ENCODE measurements at regions not wholly inside any gene's neighbourhood (a gene's known extent, or its start where the extent isn't known, plus 50 kb on each side); places are given as distances from the start of the nearest gene placed in this dataset.

DNA sequence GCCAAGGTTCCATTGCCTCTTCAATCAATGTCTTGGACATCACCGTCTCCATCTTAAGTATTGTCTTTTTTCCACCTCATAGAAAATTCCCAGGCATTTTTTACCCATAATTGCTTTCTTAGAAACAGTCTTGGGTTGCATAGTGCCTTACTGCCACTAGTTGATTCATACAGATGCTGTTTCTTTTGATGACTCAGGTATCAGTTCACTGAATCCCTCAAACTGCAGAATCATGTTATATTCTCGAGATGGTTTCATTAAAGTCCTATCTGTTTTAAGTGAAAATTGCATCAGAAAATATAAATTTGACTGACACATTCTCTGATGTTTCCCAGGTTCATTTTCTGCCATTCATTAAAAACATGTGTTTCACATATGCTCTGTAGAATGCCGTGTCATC, 1489.1 kb downstream of the BRINP3 start:
- WGBS, result 58% methylated on average over 3 of the region's 3 CpGs
- Histone ChIP-seq H3K9ac (ENCODE audit: low read depth in 1 of 2, low read length in 2 of 2) (no peak overlapping the region), H3K4me1 (ENCODE audit: control insufficient read depth in 4 of 4, insufficient read depth in 4 of 4, low read length in 3 of 4) (no peaks in the 10 kb centered on the region), H3K27me3 (ENCODE audit: control insufficient read depth in 4 of 4, insufficient read depth in 4 of 4, low read length in 3 of 4) (no peaks in the 10 kb centered on the region), H3K4me3 (ENCODE audit: low read depth in 1 of 3, low read length in 3 of 3) (no peak overlapping the region), H3K27ac (ENCODE audit: low read depth in 1 of 2, low read length in 2 of 2) (no peak overlapping the region), H3K9me3 (ENCODE audit: control insufficient read depth in 4 of 4, low read length in 3 of 4) (no peaks in the 10 kb centered on the region), H3K36me3 (ENCODE audit: control insufficient read depth in 4 of 4, insufficient read depth in 3 of 4, low read depth in 1 of 4, low read length in 3 of 4) (no peaks in the 10 kb centered on the region)
- no peak for DNase-seq (ENCODE audit: low spot score)
- TF ChIP-seq MAX (IDR thresholded peaks at IDR 0.05) (no peak), HNF4A (conservative IDR thresholded peaks at IDR 0.05) (no peak), EGR1 (IDR thresholded peaks at IDR 0.05; ENCODE audit: low read depth in 2 of 2) (no peak), FOXA1 (IDR thresholded peaks at IDR 0.05) (no peak), JUND (IDR thresholded peaks at IDR 0.05) (no peak), REST (IDR thresholded peaks at IDR 0.05) (no peak), ZBTB33 (IDR thresholded peaks at IDR 0.05) (no peak), TAF1 (conservative IDR thresholded peaks at IDR 0.05) (no peak), GABPA (IDR thresholded peaks at IDR 0.05 in 1 of 2, conservative IDR thresholded peaks at IDR 0.05 in 1 of 2) (no peak), FOXA2 (IDR thresholded peaks at IDR 0.05) (no peak), SP1 (IDR thresholded peaks at IDR 0.05) (no peak), ATF3 (IDR thresholded peaks at IDR 0.05) (no peak), RAD21 (IDR thresholded peaks at IDR 0.05) (no peak)
- TF ChIP-seq, protein P1, sequence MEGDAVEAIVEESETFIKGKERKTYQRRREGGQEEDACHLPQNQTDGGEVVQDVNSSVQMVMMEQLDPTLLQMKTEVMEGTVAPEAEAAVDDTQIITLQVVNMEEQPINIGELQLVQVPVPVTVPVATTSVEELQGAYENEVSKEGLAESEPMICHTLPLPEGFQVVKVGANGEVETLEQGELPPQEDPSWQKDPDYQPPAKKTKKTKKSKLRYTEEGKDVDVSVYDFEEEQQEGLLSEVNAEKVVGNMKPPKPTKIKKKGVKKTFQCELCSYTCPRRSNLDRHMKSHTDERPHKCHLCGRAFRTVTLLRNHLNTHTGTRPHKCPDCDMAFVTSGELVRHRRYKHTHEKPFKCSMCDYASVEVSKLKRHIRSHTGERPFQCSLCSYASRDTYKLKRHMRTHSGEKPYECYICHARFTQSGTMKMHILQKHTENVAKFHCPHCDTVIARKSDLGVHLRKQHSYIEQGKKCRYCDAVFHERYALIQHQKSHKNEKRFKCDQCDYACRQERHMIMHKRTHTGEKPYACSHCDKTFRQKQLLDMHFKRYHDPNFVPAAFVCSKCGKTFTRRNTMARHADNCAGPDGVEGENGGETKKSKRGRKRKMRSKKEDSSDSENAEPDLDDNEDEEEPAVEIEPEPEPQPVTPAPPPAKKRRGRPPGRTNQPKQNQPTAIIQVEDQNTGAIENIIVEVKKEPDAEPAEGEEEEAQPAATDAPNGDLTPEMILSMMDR (IDR thresholded peaks at IDR 0.05; ENCODE audit: low read depth, low read length, missing input control), result no peak

DNA sequence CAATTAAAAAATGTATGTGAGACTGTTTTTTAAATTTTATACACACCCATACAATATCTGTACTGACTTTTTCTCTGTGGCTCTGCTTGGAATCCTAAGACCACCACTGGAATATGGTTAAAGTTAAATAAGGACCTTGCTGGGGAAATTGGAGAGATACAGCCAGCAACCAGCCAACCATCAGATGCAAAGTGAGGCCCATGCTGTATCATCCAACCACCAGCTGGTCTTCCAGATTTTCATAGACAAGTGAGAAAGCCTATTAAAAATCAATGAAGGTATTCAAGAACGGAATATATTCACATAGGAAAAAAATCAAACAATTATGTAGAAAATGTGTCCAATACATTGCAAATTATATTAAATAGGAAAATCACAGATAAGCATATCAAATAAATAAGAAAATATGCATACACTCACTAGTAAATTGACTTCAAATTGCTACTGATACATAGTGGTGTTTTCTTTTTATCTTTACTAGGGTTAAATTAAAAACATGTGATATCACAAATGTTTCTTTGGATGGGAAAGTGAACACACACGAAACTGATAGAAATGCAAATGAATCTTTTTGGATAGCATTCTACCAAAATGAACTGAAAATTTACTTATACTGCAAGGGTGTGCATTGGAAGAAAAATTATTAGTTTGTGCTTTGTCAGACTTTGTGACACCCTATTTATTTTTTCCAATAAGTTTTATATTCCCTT, 1486.3 kb downstream of the BRINP3 start:
- 58% methylated on average over 2 of the region's 2 CpGs for WGBS
- no peaks in the 10 kb centered on the region for H3K27me3 ChIP-seq (ENCODE audit: control insufficient read depth in 4 of 4, insufficient read depth in 4 of 4, low read length in 3 of 4)
- H3K36me3 ChIP-seq (ENCODE audit: control insufficient read depth in 4 of 4, insufficient read depth in 3 of 4, low read depth in 1 of 4, low read length in 3 of 4), result no peaks in the 10 kb centered on the region
- no peak overlapping the region for H3K9ac ChIP-seq (ENCODE audit: low read depth in 1 of 2, low read length in 2 of 2)
- H3K4me1 ChIP-seq (ENCODE audit: control insufficient read depth in 4 of 4, insufficient read depth in 4 of 4, low read length in 3 of 4), result no peaks in the 10 kb centered on the region
- H3K4me3 ChIP-seq (ENCODE audit: low read depth in 1 of 3, low read length in 3 of 3), result no peak overlapping the region
- H3K27ac ChIP-seq (ENCODE audit: low read depth in 1 of 2, low read length in 2 of 2), result no peak overlapping the region
- H3K9me3 ChIP-seq (ENCODE audit: control insufficient read depth in 4 of 4, low read length in 3 of 4), result no peaks in the 10 kb centered on the region
- DNase-seq (ENCODE audit: low spot score), result no peak
- TF ChIP-seq ATF3 (IDR thresholded peaks at IDR 0.05), result no peak
- no peak for TF ChIP-seq FOXA1 (IDR thresholded peaks at IDR 0.05)
- TF ChIP-seq, protein P1 (IDR thresholded peaks at IDR 0.05; ENCODE audit: low read depth, low read length, missing input control), result no peak
- TF ChIP-seq FOXA2 (IDR thresholded peaks at IDR 0.05), result no peak
- no peak for TF ChIP-seq REST (IDR thresholded peaks at IDR 0.05)
- TF ChIP-seq TAF1 (conservative IDR thresholded peaks at IDR 0.05), result no peak
- TF ChIP-seq HNF4A (conservative IDR thresholded peaks at IDR 0.05), result no peak
- TF ChIP-seq MAX (IDR thresholded peaks at IDR 0.05), result no peak
- TF ChIP-seq RAD21 (IDR thresholded peaks at IDR 0.05), result no peak
- TF ChIP-seq YY1 (IDR thresholded peaks at IDR 0.05), result no peak
- no peak for TF ChIP-seq JUND (IDR thresholded peaks at IDR 0.05)

Measured in liver (tissue), 8 donors.